H1 (cell line): ENCODE measurements at regions not wholly inside any gene's neighbourhood (a gene's known extent, or its start where the extent isn't known, plus 50 kb on each side); places are given as distances from the start of the nearest gene placed in this dataset.

ENCODE experiments used
- CTCF ChIA-PET: fragments of 300-600 bp; sonication (Branson Sonifier 250); formaldehyde crosslinking; loops from one replicate; lab custom pipeline; 2021; ENCODE audit not compliant: partially characterized antibody; lab: Charles Lee
- POLR2A ChIA-PET: fragments of 300-600 bp; sonication (Branson Sonifier 250); formaldehyde crosslinking; loops from one replicate; lab custom pipeline; 2021; ENCODE audit warnings: inconsistent platforms; ENCODE audit not compliant: partially characterized antibody; lab: Charles Lee
- DNase-seq, 2 experiments: peaks; one replicate each; pipeline versions ENCODE4 v3.0.0 to v3.0.0-alpha.2; 2010 to 2022; ENCODE audit warnings: low spot score in 2 of 2, low read depth in 1 of 2, mixed read lengths in 1 of 2
- FAIRE-seq: peaks from 2 replicates; lab custom pipeline; 2011; peaks lifted over from hg19 to GRCh38; lab: Jason Lieb, UNC
- H2AFZ ChIP-seq: 2 replicates; pipeline ENCODE4 v1.8.1; 2012; ENCODE audit warnings: low read length, inconsistent platforms
- H2AK5ac ChIP-seq: 2 replicates; pipeline ENCODE4 v1.6.1; 2013; ENCODE audit warnings: low read depth, low read length
- H2BK120ac ChIP-seq: replicated peaks from 2 replicates; pipeline ENCODE3; 2013; ENCODE audit warnings: low read depth, low read length, inconsistent platforms
- H2BK12ac ChIP-seq: 2 replicates; pipeline ENCODE4 v1.6.1; 2013; ENCODE audit warnings: low read depth, low read length
- H2BK15ac ChIP-seq: 2 replicates; pipeline ENCODE4 v1.6.1; 2013; ENCODE audit warnings: low read length
- H2BK20ac ChIP-seq: 2 replicates; pipeline ENCODE4 v1.6.1; 2013; ENCODE audit warnings: low read length
- H2BK5ac ChIP-seq: 2 replicates; pipeline ENCODE4 v1.6.1; 2013; ENCODE audit warnings: low read depth, low read length
- H3K14ac ChIP-seq: 2 replicates; pipeline ENCODE4 v1.6.1; 2013; ENCODE audit warnings: inconsistent platforms; ENCODE audit not compliant: insufficient read length
- H3K18ac ChIP-seq: 2 replicates; pipeline ENCODE4 v1.6.1; 2013; ENCODE audit warnings: low read length; ENCODE audit errors: extremely low read depth
- H3K23ac ChIP-seq: 2 replicates; pipeline ENCODE4 v1.6.1; 2013; ENCODE audit warnings: inconsistent platforms; ENCODE audit not compliant: insufficient read length
- H3K23me2 ChIP-seq: 2 replicates; pipeline ENCODE4 v1.6.1; 2013; ENCODE audit warnings: low read depth, low read length
- H3K27ac ChIP-seq: 2 replicates; pipeline ENCODE4 v1.6.1; 2011; ENCODE audit warnings: low read depth, low read length, inconsistent platforms
- H3K27me3 ChIP-seq, 4 experiments: replicated peaks in 1 of 4; 1 replicate in 1 of 4; 2 replicates in 3 of 4; pipeline versions ENCODE4 v1.6.1 to v1.8.1; 2011 to 2013; ENCODE audit warnings: low read length in 3 of 4, mild to moderate bottlenecking in 3 of 4, inconsistent platforms in 2 of 4, mixed read lengths in 2 of 4, moderate library complexity in 1 of 4; ENCODE audit not compliant: control insufficient read depth in 3 of 4, insufficient read depth in 3 of 4; ENCODE audit errors: extremely low read depth in 1 of 4
- H3K36me3 ChIP-seq, 4 experiments: 2 replicates each; pipeline versions ENCODE4 v1.6.1 to v1.8.1; 2011 to 2013; ENCODE audit warnings: mild to moderate bottlenecking in 4 of 4, low read length in 3 of 4, moderate library complexity in 2 of 4, control low read depth in 1 of 4, inconsistent platforms in 1 of 4; ENCODE audit not compliant: insufficient read depth in 4 of 4, control insufficient read depth in 2 of 4
- H3K4ac ChIP-seq: replicated peaks from 2 replicates; pipeline ENCODE3; 2013; ENCODE audit warnings: low read length, low read depth, mixed read lengths, inconsistent platforms; ENCODE audit not compliant: insufficient read length
- H3K4me1 ChIP-seq, 4 experiments: replicated peaks in 1 of 4; 1 replicate in 1 of 4; 2 replicates in 3 of 4; pipeline versions ENCODE4 v1.6.1 to v1.8.1; 2011 to 2013; ENCODE audit warnings: low read length in 3 of 4, inconsistent platforms in 2 of 4, mixed read lengths in 1 of 4; ENCODE audit not compliant: insufficient read depth in 4 of 4, control insufficient read depth in 3 of 4
- H3K4me2 ChIP-seq, 2 experiments: 2 replicates each; pipeline versions ENCODE4 v1.6.1 to v1.8.1; 2011 to 2013; ENCODE audit warnings: low read depth in 2 of 2, low read length in 2 of 2, control low read depth in 1 of 2, inconsistent platforms in 1 of 2, mild to moderate bottlenecking in 1 of 2; ENCODE audit not compliant: insufficient read depth in 1 of 2
- H3K4me3 ChIP-seq, 4 experiments: fragments of 200-600, 300-600 bp in 1 of 4; sonication (generic), shearing (Covaris generic), sonication (Bioruptor Twin) in 1 of 4; 2 replicates each; pipeline versions ENCODE4 v1.5.1 to v1.8.1; 2011 to 2016; ENCODE audit warnings: low read length in 4 of 4, low read depth in 3 of 4, control low read depth in 2 of 4, inconsistent platforms in 2 of 4, mild to moderate bottlenecking in 2 of 4, mixed read lengths in 1 of 4, moderate library complexity in 1 of 4; ENCODE audit not compliant: insufficient read depth in 2 of 4; ENCODE audit errors: extremely low read depth in 1 of 4
- H3K56ac ChIP-seq: replicated peaks from 2 replicates; pipeline ENCODE3; 2013; ENCODE audit warnings: low read depth, mild to moderate bottlenecking, mixed read lengths, low read length, inconsistent platforms; ENCODE audit not compliant: insufficient read length
- H3K79me1 ChIP-seq: 2 replicates; pipeline ENCODE4 v1.6.1; 2013; ENCODE audit warnings: low read depth, low read length, control low read depth
- H3K79me2 ChIP-seq, 2 experiments: 2 replicates each; pipeline versions ENCODE4 v1.6.1 to v1.8.1; 2012 to 2013; ENCODE audit warnings: low read length in 2 of 2, mild to moderate bottlenecking in 2 of 2, inconsistent platforms in 1 of 2; ENCODE audit not compliant: insufficient read depth in 2 of 2, control insufficient read depth in 1 of 2
- H3K9ac ChIP-seq, 4 experiments: replicated peaks in 1 of 4; 1 replicate in 1 of 4; 2 replicates in 3 of 4; pipeline versions ENCODE4 v1.6.1 to v1.8.1; 2011 to 2013; ENCODE audit warnings: low read depth in 3 of 4, low read length in 3 of 4, control low read depth in 2 of 4, mild to moderate bottlenecking in 2 of 4, moderate library complexity in 2 of 4, inconsistent platforms in 1 of 4; ENCODE audit errors: extremely low read depth in 1 of 4
- H3K9me3 ChIP-seq, 2 experiments: 2 replicates each; pipeline versions ENCODE4 v1.6.1 to v1.8.1; 2012 to 2013; ENCODE audit warnings: mild to moderate bottlenecking in 2 of 2, moderate library complexity in 2 of 2, control low read depth in 1 of 2, inconsistent platforms in 1 of 2, low read depth in 1 of 2, low read length in 1 of 2, mixed read lengths in 1 of 2; ENCODE audit not compliant: insufficient read depth in 2 of 2
- H4K20me1 ChIP-seq, 2 experiments: replicated peaks in 1 of 2; 2 replicates each; pipeline versions ENCODE3 to v1.8.1; 2011 to 2013; ENCODE audit warnings: inconsistent platforms in 2 of 2, low read length in 2 of 2, mild to moderate bottlenecking in 1 of 2; ENCODE audit not compliant: insufficient read depth in 2 of 2, control insufficient read depth in 1 of 2
- H4K5ac ChIP-seq: 2 replicates; pipeline ENCODE4 v1.6.1; 2013; ENCODE audit warnings: low read length, low read depth, mixed read lengths, inconsistent platforms; ENCODE audit not compliant: insufficient read length
- H4K8ac ChIP-seq: 2 replicates; pipeline ENCODE4 v1.8.0; 2013; ENCODE audit warnings: mild to moderate bottlenecking, moderate library complexity, low read length, inconsistent platforms; ENCODE audit not compliant: insufficient read depth; ENCODE audit errors: extremely low read depth
- H4K91ac ChIP-seq: replicated peaks from 2 replicates; pipeline ENCODE3; 2013; ENCODE audit warnings: low read length, mixed read lengths, inconsistent platforms; ENCODE audit not compliant: insufficient read length
- WGBS, 2 experiments: shearing (Covaris generic) in 1 of 2; methylation state at CpG; one replicate each; pipeline versions ENCODE4 v1.1.6 to v1.1.7; 2013 to 2015; ENCODE audit warnings: low lambda C conversion rate in 2 of 2, mixed read lengths in 2 of 2, inconsistent platforms in 1 of 2, low coverage in 1 of 2, missing lambda C conversion rate in 1 of 2; ENCODE audit not compliant: insufficient replicate concordance in 2 of 2, insufficient coverage in 1 of 2, insufficient read length in 1 of 2; ENCODE audit errors: extremely low coverage in 1 of 2, missing lambda C conversion rate in 1 of 2; 5-methylcytosine and 5-hydroxymethylcytosine counted together

DNA sequence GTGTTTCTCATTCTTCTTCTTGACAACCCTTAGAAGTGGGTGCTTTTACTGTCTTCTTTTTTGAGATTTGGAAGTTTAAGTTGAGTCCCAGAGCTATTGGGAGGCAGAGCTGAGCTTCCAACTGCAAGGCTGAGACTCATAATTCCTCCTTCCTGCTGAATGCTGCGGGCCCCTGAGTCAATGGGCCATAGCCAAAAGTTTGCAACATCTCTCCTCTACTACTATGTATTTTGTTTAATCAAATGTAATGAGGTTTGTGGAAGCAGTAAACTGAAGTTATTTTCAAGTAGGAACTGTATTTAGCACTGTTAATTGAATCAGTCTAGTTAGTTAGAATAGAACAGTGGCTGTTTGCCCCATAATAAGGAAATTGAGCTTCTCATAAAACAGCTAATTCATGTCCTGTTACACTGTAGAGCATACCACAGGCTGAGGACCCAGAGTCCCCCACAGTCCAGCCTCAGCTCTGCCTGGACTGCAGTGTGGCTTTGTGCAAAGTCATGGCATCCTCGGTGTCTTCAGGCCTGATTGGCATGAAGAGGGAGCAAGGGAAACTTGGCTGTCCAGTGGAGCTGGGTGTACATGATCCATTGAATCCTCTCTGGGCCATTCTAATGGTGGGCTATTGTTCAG is 631.7 kb downstream of the VRK1 start:
- no peak overlapping the region for H2BK12ac ChIP-seq
- FAIRE-seq (no peak), DNase-seq (no peak)
- no peak overlapping the region for H4K91ac ChIP-seq
- H4K5ac ChIP-seq = no peak overlapping the region
- no peak overlapping the region for H3K4me3 ChIP-seq
- H3K56ac ChIP-seq = no peak overlapping the region
- H3K4me1 ChIP-seq = no peaks in the 10 kb centered on the region; a peak in 1 of 7 replicates
- H2BK20ac ChIP-seq = no peak overlapping the region
- no peak overlapping the region for H2BK15ac ChIP-seq
- POLR2A ChIA-PET = no interaction called here
- no peak overlapping the region for H3K4ac ChIP-seq
- no peaks in the 10 kb centered on the region for H3K23me2 ChIP-seq
- no peaks in the 10 kb centered on the region for H3K79me1 ChIP-seq
- no peak overlapping the region for H2AFZ ChIP-seq
- WGBS, 2 experiments = 84% methylated on average over 2 of the region's 2 CpGs; no CpG with 5 or more reads in 1 of the 2 experiments
- H2AK5ac ChIP-seq = no peak overlapping the region
- H3K14ac ChIP-seq = no peak overlapping the region
- H3K23ac ChIP-seq = no peak overlapping the region
- H2BK120ac ChIP-seq = no peak overlapping the region
- no peak overlapping the region for H4K8ac ChIP-seq
- H3K9ac ChIP-seq = no peak overlapping the region
- no peaks in the 10 kb centered on the region for H4K20me1 ChIP-seq
- no peaks in the 10 kb centered on the region for H3K9me3 ChIP-seq
- no peak overlapping the region for H3K4me2 ChIP-seq
- H3K36me3 ChIP-seq = no peaks in the 10 kb centered on the region
- no peak overlapping the region for H2BK5ac ChIP-seq
- no peaks in the 10 kb centered on the region for H3K79me2 ChIP-seq
- H3K18ac ChIP-seq = no peak overlapping the region
- H3K27ac ChIP-seq = no peak overlapping the region
- H3K27me3 ChIP-seq = no peaks in the 10 kb centered on the region
- CTCF ChIA-PET = interaction anchor here (0.8 to 1.0 kb wide), 3 partner anchors 15 to 688 kb away, joined by 3 read pairs; no protein-coding TSS in a partner anchor
